HG03520 (cell line): ENCODE measurements at regions not wholly inside any gene's neighbourhood (a gene's known extent, or its start where the extent isn't known, plus 50 kb on each side); places are given as distances from the start of the nearest gene placed in this dataset.
"Not testable (repeated sequence)": the region's sequence is repeated elsewhere in the genome, so short reads cannot be mapped to it uniquely, and the experiment has no call there.

ENCODE experiments used
- ATAC-seq: cut with Tn5 transposase; IDR thresholded peaks from one replicate; pipeline ENCODE4 v1.9.1; 2021; ENCODE audit warnings: mild to moderate bottlenecking, moderate library complexity; ENCODE audit not compliant: unreplicated experiment

DNA sequence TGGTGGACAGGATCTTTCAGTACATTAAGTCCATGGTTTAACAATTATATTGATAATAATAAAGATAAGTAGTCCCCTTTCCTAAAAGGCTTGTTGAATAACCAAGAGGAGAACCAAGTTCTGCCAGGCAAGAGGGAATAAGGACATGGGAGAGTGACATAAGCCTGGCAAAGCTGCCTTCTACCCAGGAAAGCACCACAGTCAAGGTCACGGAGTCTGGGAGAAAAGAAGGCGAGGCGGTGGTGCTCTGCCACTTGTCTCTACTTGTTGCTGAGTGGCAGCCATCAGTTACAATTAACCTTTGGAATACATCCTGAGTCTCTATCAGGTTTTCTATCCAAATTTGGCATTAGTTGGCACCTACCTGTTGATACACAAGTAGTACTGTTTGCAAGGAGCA lies 101.7 kb upstream of the GATA6 start:
- no peak for ATAC-seq

DNA sequence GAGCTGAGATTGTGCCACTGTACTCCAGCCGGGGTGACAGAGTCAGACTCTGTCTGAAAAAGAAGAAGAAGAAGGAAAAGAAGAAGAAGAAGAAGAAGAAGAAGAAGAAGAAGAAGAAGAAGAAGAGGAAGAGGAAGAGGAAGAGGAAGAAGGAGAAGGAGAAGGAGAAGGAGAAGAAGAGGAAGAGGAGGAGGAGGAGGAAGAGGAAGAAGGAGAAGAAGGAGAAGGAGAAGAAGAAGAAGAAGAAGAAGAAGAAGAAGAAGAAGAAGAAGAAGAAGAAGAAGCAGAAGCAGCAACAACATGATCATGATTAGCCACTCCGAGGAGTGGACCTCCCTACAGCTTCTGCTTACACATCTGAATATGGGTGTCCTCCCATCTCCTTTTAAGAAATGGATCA lies 100.6 kb upstream of the GATA6 start:
- not testable (repeated sequence) for ATAC-seq

DNA sequence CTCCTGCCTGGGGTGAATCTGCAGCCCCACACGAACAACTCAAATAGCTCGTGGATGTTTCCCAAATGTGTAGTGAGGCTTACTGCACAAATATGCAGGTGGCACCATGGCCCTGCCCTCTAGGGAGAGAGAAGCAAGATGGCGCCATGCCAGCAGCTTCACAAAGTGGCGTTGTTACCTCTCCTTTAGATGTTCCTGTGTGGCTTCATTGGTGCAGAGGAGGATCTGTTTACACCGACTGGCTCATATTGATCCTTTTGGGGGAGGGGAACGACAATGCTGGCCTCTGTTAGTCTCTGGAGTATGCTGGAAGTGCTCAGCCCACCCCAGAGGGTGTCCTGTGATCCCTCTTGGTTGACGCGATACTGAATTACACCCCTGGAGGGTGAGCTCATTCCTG lies 99.5 kb upstream of the GATA6 start:
- ATAC-seq, result no peak

DNA sequence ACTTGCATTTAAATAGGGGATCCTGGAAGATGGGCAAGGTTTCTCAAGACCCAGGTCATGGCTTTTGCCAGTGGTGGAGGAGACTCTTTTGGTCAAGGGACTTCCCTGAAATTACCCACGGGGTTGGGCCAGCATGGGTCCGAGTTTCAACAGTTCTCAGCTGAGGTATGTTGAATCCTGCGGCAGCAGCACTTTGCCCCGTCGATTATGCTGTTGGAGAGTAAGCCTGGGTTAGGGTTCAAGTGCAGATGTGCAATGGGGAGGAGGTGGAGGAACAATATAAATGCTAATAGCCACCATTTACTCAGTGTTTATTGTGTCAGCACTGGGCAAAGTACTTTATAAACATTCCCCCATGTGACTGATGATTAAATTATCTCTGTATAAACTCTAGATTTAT lies 96.0 kb upstream of the GATA6 start:
- no peak for ATAC-seq

DNA sequence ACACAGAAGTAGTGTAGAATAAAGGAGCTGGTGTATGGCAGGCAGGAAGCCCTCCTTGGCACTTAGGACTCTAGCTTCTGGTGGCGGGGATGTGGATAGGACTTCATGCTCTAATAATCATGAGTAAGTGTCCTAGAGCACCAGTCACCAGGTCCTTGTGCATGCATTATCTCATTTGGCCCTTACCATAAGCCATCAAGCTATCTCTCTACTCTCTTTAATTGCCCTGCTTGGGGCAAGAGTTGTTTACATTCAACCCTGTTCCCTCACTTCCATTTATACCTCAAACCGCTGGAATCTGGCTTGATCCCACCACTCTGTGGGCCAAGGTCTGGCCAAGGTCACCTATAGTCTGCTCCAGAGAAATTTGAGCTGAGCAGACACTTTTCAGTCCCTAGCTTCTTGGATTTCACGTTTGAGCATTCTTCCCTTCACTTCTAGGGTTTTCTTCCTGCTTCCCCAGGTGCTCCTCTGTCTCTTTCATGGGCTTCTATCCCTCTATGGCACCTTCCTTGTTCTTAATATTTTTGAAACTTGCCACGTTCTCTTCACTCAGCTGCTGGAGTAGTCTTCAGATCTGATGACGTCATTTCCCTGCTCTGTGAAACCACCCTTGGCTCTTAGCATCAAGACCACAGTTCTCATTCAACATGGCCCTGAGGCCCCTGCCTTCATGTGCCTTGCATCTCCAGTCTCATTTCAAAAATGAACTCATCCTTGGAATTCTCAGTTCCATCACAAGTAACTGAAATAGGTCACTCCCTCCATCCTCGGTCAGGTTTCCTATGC lies 94.9 kb upstream of the GATA6 start:
- no peak for ATAC-seq

DNA sequence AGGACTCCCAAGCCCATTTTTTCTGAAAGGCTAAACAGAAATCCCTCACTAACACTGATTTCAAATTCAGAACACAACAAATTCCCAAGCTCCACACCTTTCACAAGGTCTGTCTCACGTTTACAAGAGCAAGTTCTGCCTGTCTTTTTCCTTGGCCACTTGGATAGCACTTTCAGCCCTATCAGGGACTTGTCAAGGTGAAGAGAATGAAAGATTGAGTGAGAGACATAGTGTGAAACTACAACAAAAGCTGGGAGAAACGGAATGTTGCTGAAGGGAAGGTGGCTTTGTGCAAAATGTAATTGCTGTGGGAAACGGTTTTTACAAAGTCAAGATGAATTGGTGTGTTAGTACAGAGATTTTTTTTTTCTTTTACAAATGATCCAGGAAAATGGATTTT lies 89.4 kb upstream of the GATA6 start:
- ATAC-seq, result no peak

DNA sequence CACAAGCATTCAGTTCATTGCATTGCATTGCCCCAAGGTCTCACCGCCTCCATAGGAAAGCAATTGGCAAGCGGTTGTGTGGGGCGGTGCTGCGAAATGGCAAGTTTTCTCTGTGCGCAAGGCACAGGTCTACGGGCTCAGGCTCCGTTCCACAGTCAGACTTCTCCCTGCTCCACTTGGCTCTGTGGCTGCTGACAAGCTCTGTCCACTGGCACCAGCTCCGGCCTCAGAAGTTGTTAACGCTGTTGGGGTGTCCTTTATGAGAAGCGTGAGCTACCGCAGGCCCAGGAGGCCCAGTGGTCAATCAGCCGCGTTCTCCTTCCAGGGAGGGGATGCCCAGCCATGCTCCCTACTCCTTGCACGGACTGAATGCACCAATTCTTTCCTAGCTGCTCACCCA lies 87.0 kb upstream of the GATA6 start:
- no peak for ATAC-seq

DNA sequence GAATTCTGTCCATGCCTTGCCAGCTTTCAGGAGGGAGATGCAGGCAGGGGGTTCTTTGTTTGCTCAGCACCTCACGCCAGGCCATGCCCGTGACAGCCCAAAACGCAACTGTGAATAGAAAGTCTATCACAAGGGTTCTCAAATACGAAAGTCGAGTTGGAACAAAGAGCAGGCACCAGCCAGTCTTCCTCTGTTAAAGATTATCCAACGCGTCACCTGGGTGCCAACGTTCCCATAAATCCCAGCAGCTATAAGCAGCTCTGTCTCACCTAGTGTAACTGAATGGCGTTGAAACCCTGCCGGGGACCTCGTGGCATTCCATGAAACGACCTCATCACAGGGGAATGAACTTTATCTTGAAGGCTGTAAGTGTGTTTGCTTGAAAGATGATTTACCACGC lies 84.8 kb upstream of the GATA6 start:
- ATAC-seq, result no peak

DNA sequence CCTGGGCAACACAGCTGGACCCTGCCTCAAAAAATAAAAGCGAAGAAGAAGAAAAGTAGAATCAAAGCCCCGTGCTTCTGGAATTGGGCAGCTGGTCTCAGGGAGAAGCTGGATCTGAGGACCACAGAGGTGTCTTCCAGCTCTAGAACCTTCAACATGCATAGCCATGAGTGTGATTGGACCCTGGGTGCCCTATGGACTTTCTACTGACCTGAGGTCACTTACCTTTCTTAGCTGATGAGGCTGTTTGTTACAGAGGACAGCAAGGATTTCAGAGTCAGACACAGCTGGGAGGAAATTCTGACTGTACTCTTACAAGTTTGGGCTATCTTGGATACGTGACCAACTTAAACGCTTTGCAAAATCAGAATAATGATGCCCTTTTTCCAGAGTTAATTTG lies 82.4 kb upstream of the GATA6 start:
- no peak for ATAC-seq

DNA sequence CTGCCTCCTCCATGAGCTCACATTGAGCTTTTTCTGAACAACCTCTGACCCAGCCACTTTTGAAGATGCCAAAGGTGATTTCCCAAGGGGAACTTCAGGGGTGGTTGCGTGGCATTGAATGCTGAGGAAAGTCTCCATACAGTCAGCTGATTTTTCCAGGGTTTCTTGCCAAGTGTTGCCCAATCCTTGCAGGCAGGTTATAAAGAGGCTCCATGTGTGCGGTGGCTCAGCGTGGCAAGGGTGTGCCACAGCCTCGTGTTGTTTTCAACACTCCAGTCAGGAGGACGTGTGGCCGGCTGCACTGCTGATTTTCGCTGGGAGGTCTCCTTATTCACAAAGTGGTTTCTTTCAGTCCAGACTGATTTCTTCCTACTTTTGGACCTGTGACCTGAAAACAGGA lies 81.4 kb upstream of the GATA6 start:
- ATAC-seq, result no peak

DNA sequence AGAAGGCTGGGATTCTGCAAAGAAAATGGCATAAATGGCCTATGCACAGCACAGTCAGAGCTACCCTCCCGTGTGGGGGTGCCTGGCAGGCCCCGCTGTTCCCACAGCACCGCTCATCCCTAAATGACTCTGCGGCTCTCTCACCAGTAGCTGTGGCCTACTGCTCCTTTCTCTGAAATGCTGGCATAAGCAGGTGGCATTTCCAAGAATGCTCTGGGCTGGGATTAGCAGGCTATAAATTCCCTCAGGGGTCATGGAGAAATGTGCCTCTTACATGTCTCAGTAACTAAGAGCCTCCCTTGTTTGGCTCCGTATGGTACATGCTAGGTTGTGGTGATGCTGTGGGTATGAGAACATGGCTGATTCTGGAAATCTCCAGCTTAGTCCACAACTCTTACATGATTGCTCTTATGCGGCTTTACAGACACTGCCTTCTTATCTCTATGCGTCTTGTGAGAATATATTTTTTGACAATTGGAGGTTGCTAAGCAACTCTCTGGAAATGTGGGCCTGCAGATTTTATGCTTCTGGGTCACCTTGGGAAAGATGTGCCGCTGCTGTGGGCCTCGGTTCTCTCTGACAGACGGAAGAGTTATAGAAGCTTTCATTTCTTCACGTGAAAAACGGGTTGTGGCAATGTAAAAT lies 80.3 kb upstream of the GATA6 start:
- no peak for ATAC-seq

DNA sequence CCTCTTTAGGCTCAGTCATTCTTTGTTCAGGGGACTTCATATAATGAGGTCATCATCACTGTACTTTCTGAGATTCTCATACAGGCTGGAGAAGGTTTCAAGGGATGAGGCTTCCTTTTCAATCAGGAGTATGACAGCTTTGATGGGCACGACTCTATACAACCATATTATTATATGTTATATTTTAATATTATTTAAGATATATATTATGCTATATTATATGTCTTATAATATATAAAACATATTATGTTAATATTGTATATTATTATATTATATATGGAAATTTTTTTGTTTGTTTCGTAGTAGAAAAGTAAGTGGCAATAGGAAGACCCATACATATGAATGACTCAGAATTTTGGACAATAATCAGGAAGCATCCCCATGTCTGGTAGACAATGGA lies 78.0 kb upstream of the GATA6 start:
- no peak for ATAC-seq

DNA sequence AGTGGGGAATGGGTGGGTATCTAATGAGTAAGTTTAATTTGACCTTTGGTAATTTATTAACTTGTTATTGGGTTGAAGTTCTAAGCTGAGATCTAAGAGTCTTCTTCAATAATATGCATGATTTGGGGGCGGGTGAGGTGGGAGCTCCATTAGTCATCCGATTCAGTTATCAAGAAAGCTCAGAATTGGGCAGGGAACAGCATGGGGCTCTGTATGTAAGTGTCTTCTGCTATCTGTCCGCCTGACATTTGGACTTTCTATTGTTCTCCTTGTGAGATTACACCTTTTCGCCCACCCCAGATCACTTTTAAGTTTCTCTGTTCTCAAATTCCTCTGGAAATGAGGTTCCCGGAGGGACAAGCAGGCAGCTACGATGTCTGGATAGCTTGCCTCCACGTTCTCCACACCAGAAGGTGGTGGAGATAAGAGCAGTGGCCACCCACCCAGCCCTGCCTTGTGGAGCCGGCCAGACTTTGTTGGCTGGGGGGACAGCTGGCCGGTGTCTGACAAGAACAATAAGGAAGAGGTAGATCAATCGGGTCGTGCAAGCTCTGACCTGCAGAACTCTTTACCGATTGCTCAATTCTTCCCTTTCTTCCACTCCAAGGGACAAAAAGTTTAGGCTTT lies 75.5 kb upstream of the GATA6 start:
- ATAC-seq, result no peak

DNA sequence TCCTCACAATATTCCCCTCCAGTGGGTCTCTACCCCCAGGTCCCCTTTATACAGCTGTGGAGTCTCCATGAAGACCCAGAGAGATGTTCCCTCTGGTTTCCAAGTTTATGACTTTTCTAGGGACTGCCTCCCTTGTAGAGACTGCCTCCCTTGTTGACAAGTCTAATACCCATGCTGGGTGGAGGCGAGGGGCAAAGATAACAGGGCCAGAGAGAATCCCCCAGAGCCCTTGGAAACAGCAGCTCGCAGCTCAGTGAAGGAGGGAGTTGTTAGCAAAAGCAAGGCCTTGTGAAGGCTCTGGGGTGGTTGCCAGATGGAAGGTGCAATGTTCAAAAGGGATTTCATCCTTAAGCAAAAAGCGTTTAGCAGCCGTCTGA lies 75.0 kb upstream of the GATA6 start:
- ATAC-seq, result no peak

DNA sequence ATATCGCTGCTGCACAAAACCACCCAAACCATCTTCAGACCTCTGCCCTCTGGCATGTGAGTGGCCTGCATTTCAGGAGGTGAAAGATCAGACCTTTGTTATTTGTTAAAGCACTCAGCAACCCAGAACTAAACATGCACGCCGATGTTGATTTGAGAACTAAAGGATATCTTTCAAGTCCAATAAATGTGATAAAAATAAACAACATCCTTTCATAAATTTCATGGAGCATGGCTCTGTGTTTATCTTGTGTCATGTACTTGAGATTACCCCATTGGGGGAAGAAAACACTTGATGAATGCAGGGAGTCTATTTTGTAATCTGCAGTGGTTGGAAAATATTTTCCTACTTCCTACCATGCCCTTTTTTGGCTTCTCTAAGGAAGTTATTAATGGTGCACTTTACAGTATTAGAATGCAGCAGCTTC lies 70.8 kb upstream of the GATA6 start:
- no peak for ATAC-seq

DNA sequence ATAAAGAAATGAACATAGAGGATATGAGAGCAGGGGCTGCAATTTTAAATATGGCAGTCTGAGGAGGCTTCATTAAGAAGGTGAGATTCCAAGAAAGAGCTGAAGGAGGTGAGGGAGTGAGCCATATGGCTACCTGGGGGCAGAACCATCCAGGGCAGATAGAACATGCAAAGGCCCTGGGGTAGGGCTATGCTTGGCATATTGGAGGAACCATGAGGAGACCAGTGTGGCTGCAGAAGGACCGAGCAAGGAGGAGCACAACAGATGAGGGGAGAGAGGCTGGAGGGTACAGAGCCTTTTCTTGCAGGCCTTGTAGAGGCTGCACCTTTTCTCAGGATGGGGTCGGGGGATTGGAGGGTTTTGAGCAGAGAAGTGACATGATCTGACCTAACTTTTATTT lies 69.5 kb upstream of the GATA6 start:
- no peak for ATAC-seq

DNA sequence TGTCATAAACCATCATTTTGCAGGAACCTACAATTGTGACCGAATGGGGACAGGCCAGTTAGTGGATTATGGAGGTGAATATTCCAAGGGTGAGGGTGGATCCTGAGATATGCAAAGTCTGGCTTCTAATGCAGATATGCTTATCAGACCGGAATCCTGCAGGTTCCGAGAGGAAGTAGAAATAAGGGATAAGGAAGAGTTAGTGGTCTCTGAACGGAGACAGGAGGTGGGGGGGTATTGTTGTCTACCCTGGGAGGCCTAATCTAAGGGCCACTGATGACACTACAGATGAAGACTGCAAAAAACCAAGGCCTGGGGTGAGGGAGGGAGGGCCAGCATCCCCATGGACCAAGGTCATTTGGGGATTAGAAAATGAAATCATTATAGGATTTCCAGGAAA lies 67.7 kb upstream of the GATA6 start:
- no peak for ATAC-seq

DNA sequence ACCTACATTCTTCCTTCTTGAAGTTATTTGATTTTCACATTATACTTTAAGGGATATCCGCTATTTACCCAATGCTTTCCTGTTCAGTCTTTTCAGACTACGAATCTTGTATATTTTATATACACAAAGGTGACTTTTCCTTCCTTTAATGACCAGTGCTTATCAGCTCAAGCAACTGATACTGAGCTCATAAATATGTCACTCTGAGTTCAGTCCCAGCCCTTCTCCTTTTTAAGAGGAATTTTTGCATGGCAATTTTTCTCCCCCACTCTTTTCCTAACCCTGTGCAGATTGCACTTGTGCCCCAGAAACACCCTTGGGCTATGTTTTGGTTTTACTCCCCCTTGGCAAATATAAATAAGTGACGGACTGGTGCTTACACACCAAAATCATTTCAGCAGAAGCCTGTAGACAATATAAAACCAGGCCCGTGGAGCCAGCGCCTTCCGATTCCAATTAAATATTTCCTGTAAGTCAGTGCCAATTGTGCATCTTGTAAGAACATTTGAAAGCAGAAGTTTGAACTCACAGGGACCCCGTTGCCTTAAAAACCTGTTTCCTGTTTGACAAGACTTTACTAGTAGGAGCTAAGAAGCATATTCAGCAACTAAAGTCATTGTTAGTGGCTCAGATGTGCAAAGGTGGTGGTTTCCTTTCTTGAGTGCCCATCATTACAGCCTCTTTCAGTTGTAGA lies 66.3 kb upstream of the GATA6 start:
- no peak for ATAC-seq

DNA sequence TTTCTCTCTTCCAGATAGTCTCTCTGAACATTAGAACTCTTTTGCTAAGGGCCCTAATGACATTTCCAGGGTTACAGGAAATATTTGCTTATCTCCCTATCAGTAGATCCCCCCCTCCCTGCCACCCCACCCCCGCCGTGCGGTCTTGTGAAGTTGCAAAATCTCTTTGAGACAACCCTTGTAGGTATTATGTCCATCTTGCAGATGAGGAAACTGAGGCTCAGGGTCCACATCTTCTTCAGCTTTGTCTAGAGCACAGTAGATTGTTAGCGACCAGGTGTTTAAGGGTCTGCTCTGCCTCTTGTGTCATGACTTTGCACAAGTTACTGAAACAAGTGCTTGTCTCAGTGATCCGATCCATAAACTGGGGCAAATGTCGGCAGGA lies 65.8 kb upstream of the GATA6 start:
- no peak for ATAC-seq

DNA sequence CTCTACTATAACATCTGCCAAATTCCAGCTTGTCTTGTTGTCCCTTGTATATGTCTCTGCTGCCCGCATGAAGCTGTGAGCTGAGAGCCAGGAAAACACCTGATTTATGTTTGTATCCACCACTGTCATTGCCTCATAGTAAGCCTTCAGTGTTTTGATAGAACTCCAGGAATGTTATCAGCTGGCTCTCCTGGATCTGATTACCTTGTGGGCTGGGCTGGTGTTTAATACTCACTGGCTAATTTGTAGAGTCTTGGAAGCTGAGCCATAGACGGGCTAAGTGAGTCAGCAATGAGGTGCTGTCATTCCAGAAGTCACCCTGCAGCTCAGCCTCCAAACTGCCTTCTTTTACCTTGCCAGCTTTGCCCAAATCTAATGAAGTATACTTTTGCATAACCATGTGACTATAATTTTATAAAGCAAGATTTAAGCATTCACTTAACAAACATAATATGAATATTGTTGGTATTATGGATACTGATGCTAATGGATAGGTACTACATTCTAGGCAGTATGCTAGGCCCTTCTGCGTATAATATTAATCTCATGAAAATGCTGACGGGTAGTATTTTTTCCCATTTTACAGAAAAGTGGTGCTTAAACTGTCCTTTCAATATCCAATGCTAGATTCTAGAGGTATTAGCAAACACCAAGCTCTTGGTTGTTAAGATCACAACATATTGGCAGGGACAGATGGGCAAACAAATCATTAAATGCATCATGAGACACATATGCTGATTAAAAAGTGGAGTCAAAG lies 62.7 kb upstream of the GATA6 start:
- ATAC-seq, result no peak

DNA sequence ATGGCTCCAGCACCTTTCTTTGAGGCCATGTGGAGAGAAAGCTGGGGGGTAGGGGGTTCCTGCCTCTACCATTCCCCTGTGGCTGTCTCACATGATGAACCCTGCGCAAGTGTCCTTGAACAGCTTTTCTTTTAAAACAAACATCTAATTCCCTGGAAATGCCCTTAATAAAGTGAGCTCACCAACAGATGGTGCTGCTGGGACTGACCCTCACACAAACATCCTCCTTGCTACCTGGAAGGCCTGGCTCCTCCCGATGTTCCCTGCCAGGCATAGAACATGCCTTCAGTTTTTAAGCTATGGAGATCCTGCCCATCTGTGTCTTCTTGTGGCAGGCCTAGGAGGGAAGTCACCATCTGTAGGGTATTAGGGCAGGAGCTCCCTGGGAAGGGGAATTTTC lies 60.7 kb upstream of the GATA6 start:
- no peak for ATAC-seq
